K562 (cell line): ENCODE measurements at regions not wholly inside any gene's neighbourhood (a gene's known extent, or its start where the extent isn't known, plus 50 kb on each side); places are given as distances from the start of the nearest gene placed in this dataset.

Source experiments
- ATAC-seq: fragments of 200-7000 bp; cut with Tn5 transposase; 3 replicates; pipeline ENCODE4 v1.9.1; 2020; ENCODE audit warnings: moderate library complexity
- BruUV-seq: library from RNA; stranded (reverse); fragments of 400-500 nt; replicated peaks from 2 replicates; lab custom pipeline; 2021; lab: Mats Ljungman, UMichigan
- CTCF ChIA-PET: fragments of 300-600 bp; formaldehyde crosslinking; extraction: SDS; loops from one replicate; lab custom pipeline; 2021; ENCODE audit warnings: low intra/inter-chr PET ratio; lab: Yijun Ruan, JAX
- POLR2A ChIA-PET: fragments of 300-600, 350-650 bp; sonication (Branson Sonifier 250); formaldehyde crosslinking; extraction: SDS; loops from one replicate; lab custom pipeline; 2021; ENCODE audit warnings: antibody characterized with exemption, inconsistent platforms; lab: Yijun Ruan, JAX
- DNase-seq, 4 experiments: peaks; one replicate each; pipeline versions ENCODE4 v3.0.0 to v3.0.0-alpha.2; 2011 to 2018; ENCODE audit warnings: low spot score in 3 of 4, mixed read lengths in 3 of 4; ENCODE audit errors: extremely low read depth in 1 of 4
- FAIRE-seq: peaks from 2 replicates; lab custom pipeline; 2011; peaks lifted over from hg19 to GRCh38; lab: Jason Lieb, UNC
- H2AFZ ChIP-seq: 2 replicates; pipeline ENCODE4 v1.6.0; 2011; ENCODE audit warnings: low read depth, low read length, control low read depth, inconsistent platforms
- H3K27ac ChIP-seq: fragments of 200-600 bp; 3 replicates; pipeline ENCODE4 v1.8.0; 2011; ENCODE audit warnings: low read depth, mild to moderate bottlenecking, control low read depth, inconsistent platforms, low read length, moderate library complexity, mixed read lengths; ENCODE audit errors: extremely low read depth
- H3K27me3 ChIP-seq, 2 experiments: fragments of 300-600 bp in 1 of 2; 2 replicates in 1 of 2; 3 replicates in 1 of 2; pipeline versions ENCODE4 v1.6.0 to v1.8.0; 2011; ENCODE audit warnings: inconsistent platforms in 2 of 2, low read length in 2 of 2, mild to moderate bottlenecking in 1 of 2, mixed read lengths in 1 of 2, moderate library complexity in 1 of 2; ENCODE audit not compliant: control insufficient read depth in 2 of 2, insufficient read depth in 2 of 2
- H3K36me3 ChIP-seq: fragments of 300-600 bp; 3 replicates; pipeline ENCODE4 v1.8.0; 2011; ENCODE audit warnings: mild to moderate bottlenecking, low read length, inconsistent platforms; ENCODE audit not compliant: control insufficient read depth, insufficient read depth
- H3K4me1 ChIP-seq, 2 experiments: fragments of 200-600 bp in 1 of 2; replicated peaks in 1 of 2; 2 replicates in 1 of 2; 3 replicates in 1 of 2; pipeline versions ENCODE4 v1.5.1 to v1.8.0; 2011; ENCODE audit warnings: inconsistent platforms in 2 of 2, low read length in 2 of 2, mild to moderate bottlenecking in 1 of 2, mixed read lengths in 1 of 2, moderate library complexity in 1 of 2; ENCODE audit not compliant: control insufficient read depth in 2 of 2, insufficient read depth in 2 of 2
- H3K4me2 ChIP-seq: 2 replicates; pipeline ENCODE4 v1.6.1; 2011; ENCODE audit warnings: low read length, control low read depth, inconsistent platforms, mixed read lengths; ENCODE audit not compliant: insufficient read depth
- H3K4me3 ChIP-seq: fragments of 200-600 bp; sonication (generic), shearing (Covaris generic); 2 replicates; pipeline ENCODE4 v1.5.1; 2016; ENCODE audit warnings: control low read depth, inconsistent platforms
- H3K79me2 ChIP-seq: fragments of 200-600 bp; 3 replicates; pipeline ENCODE4 v1.8.0; 2011; ENCODE audit warnings: low read length, inconsistent platforms; ENCODE audit not compliant: control insufficient read depth, insufficient read depth
- H3K9ac ChIP-seq, 2 experiments: 2 replicates each; pipeline versions ENCODE4 v1.6.0 to v1.6.1; 2011; ENCODE audit warnings: low read depth in 2 of 2, low read length in 2 of 2, control low read depth in 1 of 2, inconsistent platforms in 1 of 2, mild to moderate bottlenecking in 1 of 2, mixed read lengths in 1 of 2; ENCODE audit not compliant: insufficient read depth in 1 of 2
- H3K9me1 ChIP-seq: one replicate; pipeline ENCODE4 v1.6.0; 2011; ENCODE audit warnings: inconsistent platforms, mild to moderate bottlenecking, low read length, moderate library complexity; ENCODE audit not compliant: control insufficient read depth, insufficient read depth
- H3K9me3 ChIP-seq: replicated peaks from 2 replicates; pipeline ENCODE4 v1.5.1; 2011; ENCODE audit warnings: low read depth, low read length, inconsistent platforms; ENCODE audit not compliant: control insufficient read depth, insufficient read depth
- H4K20me1 ChIP-seq: replicated peaks from 2 replicates; pipeline ENCODE4 v1.6.1; 2011; ENCODE audit warnings: low read length, inconsistent platforms, mixed read lengths; ENCODE audit not compliant: control insufficient read depth, insufficient read depth
- C11orf30 ChIP-seq: fragments of 450-650 bp; IDR thresholded peaks from 2 replicates; pipeline ENCODE4 v1.6.1; 2016; ENCODE audit warnings: low read depth, mild to moderate bottlenecking
- CEBPZ ChIP-seq: fragments of 150-350 bp; IDR thresholded peaks from 2 replicates; pipeline ENCODE4 v1.6.1; 2014; ENCODE audit warnings: low read depth, mild to moderate bottlenecking, low read length, borderline replicate concordance
- CTBP1 ChIP-seq: fragments of 450-650 bp; IDR thresholded peaks from 2 replicates; pipeline ENCODE4 v1.6.1; 2016; ENCODE audit warnings: borderline replicate concordance
- EGR1 ChIP-seq: fragments of 450-650 bp; conservative IDR thresholded peaks from 2 replicates; pipeline ENCODE4 v1.6.1; 2017; ENCODE audit warnings: mild to moderate bottlenecking
- MAFF ChIP-seq: IDR thresholded peaks from 2 replicates; pipeline ENCODE4 v1.6.1; 2012; ENCODE audit warnings: low read length, improper control_type of control experiment
- MAFG ChIP-seq: fragments of 450-650 bp; conservative IDR thresholded peaks from 2 replicates; pipeline ENCODE4 v1.6.1; 2016; ENCODE audit warnings: missing genetic modification characterization, missing compliant biosample characterization
- MAFK ChIP-seq: IDR thresholded peaks from 2 replicates; pipeline ENCODE4 v1.6.1; 2011; ENCODE audit warnings: low read length, improper control_type of control experiment
- NCOA6 ChIP-seq: fragments of 450-650 bp; IDR thresholded peaks from 2 replicates; pipeline ENCODE4 v1.6.1; 2017; ENCODE audit warnings: mild to moderate bottlenecking
- ZNF280A ChIP-seq: fragments of 450-650 bp; IDR thresholded peaks from 2 replicates; pipeline ENCODE4 v1.6.1; 2018; ENCODE audit warnings: mild to moderate bottlenecking, low read depth; ENCODE audit not compliant: partially characterized antibody
- ZNF316 ChIP-seq: fragments of 450-650 bp; IDR thresholded peaks from 2 replicates; pipeline ENCODE4 v1.6.1; 2016
- WGBS: fragments of 100-300 bp; shearing (Covaris generic); methylation state at CpG from one replicate; pipeline ENCODE4 v1.1.6; 2016; ENCODE audit warnings: low coverage, mixed read lengths; ENCODE audit not compliant: insufficient coverage; ENCODE audit errors: missing lambda C conversion rate; 5-methylcytosine and 5-hydroxymethylcytosine counted together
- in situ Hi-C: fragments of 300-500 bp; cut with MboI; formaldehyde crosslinking; loops from 4 replicates; pipeline ENCODE4 v1.15.0; 2018; ENCODE audit warnings: inconsistent platforms, mixed read lengths
- intact Hi-C: fragments of 100-400 bp; cut with micrococcal nuclease; formaldehyde crosslinking; loops from 2 replicates; pipeline ENCODE4 v1.14.2; 2022

- TF ChIP-seq CEBPZ (no peak), ZNF280A (no peak)
- TF ChIP-seq, all 486 proteins: peak for 0
Observed at GRCh38 chr2:175247159-175247558, 65.6 kb upstream of the ATP5MC3 start (continued).

GRCh38 chr2:175244697-175245096, 63.2 kb upstream of the ATP5MC3 start:
- in situ Hi-C loops: no loop called here
- CTCF ChIA-PET: no interaction called here
- 3% methylated on average over 1 of the region's 1 CpG for WGBS

More at GRCh38 chr2:175244697-175245096, 63.2 kb upstream of the ATP5MC3 start:
- Histone ChIP-seq H3K36me3 (no peaks in the 10 kb centered on the region), H3K9me1 (no peaks in the 10 kb centered on the region), H4K20me1 (no peaks in the 10 kb centered on the region), H3K27me3 (0 out of 5 replicates have a peak, but pooled peaks cover 0 to 4% of the 10 kb centered on the region in 2 experiments), H3K9me3 (no peaks in the 10 kb centered on the region), H3K4me1 (no peaks in the 10 kb centered on the region), H3K27ac (no peak overlapping the region), H2AFZ (no peak overlapping the region), H3K9ac (no peak overlapping the region)
- no peak for DNase-seq
- BruUV-seq: no TSS peak
- no peak for ATAC-seq
- POLR2A ChIA-PET: no interaction called here
- intact Hi-C loops: no loop called here
- no peak for FAIRE-seq
- peak; percentile 95 for TF ChIP-seq MAFF
- no peak for TF ChIP-seq EGR1
- TF ChIP-seq MAFK: peak; percentile 97
- no peak for TF ChIP-seq CTBP1
- peak; percentile 88 for TF ChIP-seq C11orf30
- peak; percentile 92 for TF ChIP-seq MAFG (tag)
- TF ChIP-seq ZNF316: peak; percentile 96
- no peak for TF ChIP-seq NCOA6
- TF ChIP-seq, all 486 proteins: peak for 5
- no peak overlapping the region for H3K4me3 ChIP-seq
- H3K79me2 ChIP-seq: no peaks in the 10 kb centered on the region
- H3K4me2 ChIP-seq: no peak overlapping the region
